ENCODE measurements at regions not wholly inside any gene's neighbourhood (a gene's known extent, or its start where the extent isn't known, plus 50 kb on each side); places are given as distances from the start of the nearest gene placed in this dataset.

DNA sequence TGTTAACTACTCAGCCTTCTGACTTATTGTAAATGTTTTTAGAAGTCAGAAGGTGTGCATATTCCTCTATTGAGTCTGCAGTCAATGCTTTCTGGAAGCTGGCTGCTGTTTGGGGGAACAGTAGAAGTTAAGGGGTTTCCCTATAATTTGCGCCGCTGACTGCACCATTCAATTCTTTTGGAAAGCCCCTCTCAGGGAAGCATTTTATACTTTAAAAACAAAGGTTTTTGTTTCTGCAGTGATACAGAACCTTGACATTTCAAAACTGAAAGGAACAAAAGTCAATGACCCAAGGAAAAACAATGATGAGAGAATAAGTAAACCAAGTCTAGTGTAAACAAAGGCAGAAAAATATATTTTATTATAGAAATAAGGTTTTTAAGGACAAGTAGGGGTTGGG is 120.8 kb upstream of the TNFAIP3 start:
- no peaks in the 10 kb centered on the region for H3K9me3 ChIP-seq (ENCODE audit: control insufficient read depth in 2 of 2, low read length in 2 of 2)
- H3K4me1 ChIP-seq (ENCODE audit: control insufficient read depth, insufficient read depth, low read length): no peaks in the 10 kb centered on the region
- H3K27me3 ChIP-seq (ENCODE audit: control insufficient read depth in 1 of 2, insufficient read depth in 2 of 2, low read length in 2 of 2): no peaks in the 10 kb centered on the region
- H3K9ac ChIP-seq (ENCODE audit: low read length in 2 of 2): no peak overlapping the region
- H3K27ac ChIP-seq (ENCODE audit: low read length): no peak overlapping the region
- no peak overlapping the region for H3K4me3 ChIP-seq (ENCODE audit: low read length in 2 of 2)
- H3K36me3 ChIP-seq (ENCODE audit: control insufficient read depth in 2 of 2, insufficient read depth in 2 of 2, low read length in 2 of 2): no peaks in the 10 kb centered on the region

GRCh38 chr6:137749696-137750211 is 117.3 kb upstream of the TNFAIP3 start:
- Histone ChIP-seq H3K27ac (ENCODE audit: low read length) (no peak overlapping the region), H3K9me3 (ENCODE audit: control insufficient read depth in 2 of 2, low read length in 2 of 2) (no peaks in the 10 kb centered on the region), H3K9ac (ENCODE audit: low read length in 2 of 2) (no peak overlapping the region), H3K4me3 (ENCODE audit: low read length in 2 of 2) (no peak overlapping the region), H3K27me3 (ENCODE audit: control insufficient read depth in 1 of 2, insufficient read depth in 2 of 2, low read length in 2 of 2) (no peaks in the 10 kb centered on the region), H3K4me1 (ENCODE audit: control insufficient read depth, insufficient read depth, low read length) (no peaks in the 10 kb centered on the region), H3K36me3 (ENCODE audit: control insufficient read depth in 2 of 2, insufficient read depth in 2 of 2, low read length in 2 of 2) (no peaks in the 10 kb centered on the region)

DNA sequence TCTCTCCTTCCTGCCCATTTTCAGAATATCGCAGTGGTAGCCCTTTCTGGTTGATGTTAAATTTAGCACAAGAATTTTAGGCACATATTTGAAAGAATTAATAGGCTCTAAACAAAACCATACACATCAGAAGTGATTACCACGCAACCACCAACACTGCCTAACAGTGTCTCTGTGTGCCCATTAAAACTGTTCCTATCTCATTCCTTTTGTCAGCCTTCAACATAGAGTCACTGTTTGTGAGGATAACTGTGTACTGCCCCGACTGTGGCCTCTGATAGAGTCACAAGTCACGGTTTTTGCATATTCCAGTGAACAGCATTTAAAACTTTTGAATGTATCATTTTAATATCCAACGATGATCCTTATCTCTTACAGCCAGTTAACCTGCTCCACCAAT is 116.8 kb upstream of the TNFAIP3 start:
- H3K9me3 ChIP-seq (ENCODE audit: control insufficient read depth in 2 of 2, low read length in 2 of 2): no peaks in the 10 kb centered on the region
- no peaks in the 10 kb centered on the region for H3K36me3 ChIP-seq (ENCODE audit: control insufficient read depth in 2 of 2, insufficient read depth in 2 of 2, low read length in 2 of 2)
- no peak overlapping the region for H3K27ac ChIP-seq (ENCODE audit: low read length)
- no peaks in the 10 kb centered on the region for H3K27me3 ChIP-seq (ENCODE audit: control insufficient read depth in 1 of 2, insufficient read depth in 2 of 2, low read length in 2 of 2)
- no peak overlapping the region for H3K4me3 ChIP-seq (ENCODE audit: low read length in 2 of 2)
- no peaks in the 10 kb centered on the region for H3K4me1 ChIP-seq (ENCODE audit: control insufficient read depth, insufficient read depth, low read length)
- H3K9ac ChIP-seq (ENCODE audit: low read length in 2 of 2): no peak overlapping the region

DNA sequence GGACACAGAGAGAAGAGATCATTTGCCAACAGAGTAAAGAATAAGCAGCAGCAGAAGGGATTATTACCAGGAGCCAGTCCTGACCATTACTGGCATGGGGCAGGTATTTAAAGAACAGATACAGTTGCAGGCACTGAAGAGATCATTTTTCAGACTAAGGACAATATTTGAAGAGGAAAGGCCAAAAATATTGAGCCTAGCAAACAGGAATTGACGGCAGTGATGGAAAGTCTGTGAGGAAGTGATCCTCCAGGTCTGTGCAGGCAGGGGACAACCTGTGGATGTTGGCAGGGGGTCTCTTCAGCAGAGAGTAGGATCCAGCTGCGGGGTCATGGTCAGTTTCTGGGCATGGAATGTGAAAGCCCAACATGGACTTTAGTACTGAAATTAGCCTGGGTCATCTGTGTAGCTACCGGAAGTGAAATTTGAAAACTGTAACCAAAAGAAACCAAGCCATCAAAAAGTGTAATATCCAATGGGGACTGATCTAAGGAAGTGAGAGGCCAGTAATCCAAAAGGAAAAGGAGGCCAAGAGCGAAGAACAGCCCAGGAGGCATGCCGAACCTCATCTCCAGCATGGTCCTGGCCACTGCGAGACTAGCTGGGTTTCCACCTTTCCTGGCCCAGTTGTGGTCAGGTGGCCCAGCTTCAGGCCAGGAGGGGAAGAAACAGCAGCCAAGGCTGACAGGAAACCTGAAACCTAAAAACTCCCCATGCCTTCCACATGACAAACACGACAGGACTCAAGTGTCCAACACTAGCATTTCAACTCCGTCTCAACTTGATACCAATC is 115.1 kb upstream of the TNFAIP3 start:
- no peak overlapping the region for H3K9ac ChIP-seq (ENCODE audit: low read length in 2 of 2)
- H3K9me3 ChIP-seq (ENCODE audit: control insufficient read depth in 2 of 2, low read length in 2 of 2): no peaks in the 10 kb centered on the region
- H3K36me3 ChIP-seq (ENCODE audit: control insufficient read depth in 2 of 2, insufficient read depth in 2 of 2, low read length in 2 of 2): no peaks in the 10 kb centered on the region
- no peak overlapping the region for H3K4me3 ChIP-seq (ENCODE audit: low read length in 2 of 2)
- no peaks in the 10 kb centered on the region for H3K27me3 ChIP-seq (ENCODE audit: control insufficient read depth in 1 of 2, insufficient read depth in 2 of 2, low read length in 2 of 2)
- H3K4me1 ChIP-seq (ENCODE audit: control insufficient read depth, insufficient read depth, low read length): no peaks in the 10 kb centered on the region
- no peak overlapping the region for H3K27ac ChIP-seq (ENCODE audit: low read length)

DNA sequence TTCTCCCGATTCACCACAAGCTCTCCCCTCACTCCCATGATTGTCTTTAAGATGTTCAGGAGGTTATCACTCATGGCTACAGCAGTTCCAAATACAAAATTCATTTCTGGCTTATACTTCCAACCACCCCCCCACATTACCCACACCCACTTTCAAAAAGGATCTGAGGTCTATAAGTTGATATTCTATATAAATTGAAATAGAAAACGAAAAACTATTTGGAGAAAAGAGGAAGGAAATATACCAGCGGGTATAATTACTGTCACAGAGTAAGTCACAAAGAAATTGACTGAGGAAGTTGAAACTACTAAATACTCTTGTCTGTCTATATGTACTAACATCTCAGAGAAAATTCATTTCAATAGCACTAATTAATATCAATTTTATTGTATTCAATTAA is 112.7 kb upstream of the TNFAIP3 start:
- Histone ChIP-seq H3K4me3 (ENCODE audit: low read length in 2 of 2) (no peak overlapping the region), H3K4me1 (ENCODE audit: control insufficient read depth, insufficient read depth, low read length) (no peaks in the 10 kb centered on the region), H3K27me3 (ENCODE audit: control insufficient read depth in 1 of 2, insufficient read depth in 2 of 2, low read length in 2 of 2) (no peaks in the 10 kb centered on the region), H3K27ac (ENCODE audit: low read length) (no peak overlapping the region), H3K9me3 (ENCODE audit: control insufficient read depth in 2 of 2, low read length in 2 of 2) (no peaks in the 10 kb centered on the region), H3K36me3 (ENCODE audit: control insufficient read depth in 2 of 2, insufficient read depth in 2 of 2, low read length in 2 of 2) (no peaks in the 10 kb centered on the region), H3K9ac (ENCODE audit: low read length in 2 of 2) (no peak overlapping the region)

- Histone ChIP-seq H3K4me3 (ENCODE audit: low read length in 2 of 2) (no peak overlapping the region), H3K27ac (ENCODE audit: low read length) (no peak overlapping the region), H3K9me3 (ENCODE audit: control insufficient read depth in 2 of 2, low read length in 2 of 2) (no peaks in the 10 kb centered on the region), H3K27me3 (ENCODE audit: control insufficient read depth in 1 of 2, insufficient read depth in 2 of 2, low read length in 2 of 2) (no peaks in the 10 kb centered on the region), H3K4me1 (ENCODE audit: control insufficient read depth, insufficient read depth, low read length) (no peaks in the 10 kb centered on the region), H3K9ac (ENCODE audit: low read length in 2 of 2) (no peak overlapping the region), H3K36me3 (ENCODE audit: control insufficient read depth in 2 of 2, insufficient read depth in 2 of 2, low read length in 2 of 2) (no peaks in the 10 kb centered on the region)
Observed at GRCh38 chr6:137754866-137755265, 112.2 kb upstream of the TNFAIP3 start.

- Histone ChIP-seq H3K36me3 (ENCODE audit: control insufficient read depth in 2 of 2, insufficient read depth in 2 of 2, low read length in 2 of 2) (no peaks in the 10 kb centered on the region), H3K27me3 (ENCODE audit: control insufficient read depth in 1 of 2, insufficient read depth in 2 of 2, low read length in 2 of 2) (no peaks in the 10 kb centered on the region), H3K4me3 (ENCODE audit: low read length in 2 of 2) (no peak overlapping the region), H3K27ac (ENCODE audit: low read length) (no peak overlapping the region), H3K9me3 (ENCODE audit: control insufficient read depth in 2 of 2, low read length in 2 of 2) (no peaks in the 10 kb centered on the region), H3K4me1 (ENCODE audit: control insufficient read depth, insufficient read depth, low read length) (no peaks in the 10 kb centered on the region), H3K9ac (ENCODE audit: low read length in 2 of 2) (no peak overlapping the region)
Observed at GRCh38 chr6:137755284-137755683, 111.8 kb upstream of the TNFAIP3 start.

GRCh38 chr6:137756788-137757187 is 110.3 kb upstream of the TNFAIP3 start:
- Histone ChIP-seq H3K36me3 (ENCODE audit: control insufficient read depth in 2 of 2, insufficient read depth in 2 of 2, low read length in 2 of 2) (no peaks in the 10 kb centered on the region), H3K4me3 (ENCODE audit: low read length in 2 of 2) (no peak overlapping the region), H3K4me1 (ENCODE audit: control insufficient read depth, insufficient read depth, low read length) (no peaks in the 10 kb centered on the region), H3K9me3 (ENCODE audit: control insufficient read depth in 2 of 2, low read length in 2 of 2) (no peaks in the 10 kb centered on the region), H3K27ac (ENCODE audit: low read length) (no peak overlapping the region), H3K9ac (ENCODE audit: low read length in 2 of 2) (no peak overlapping the region), H3K27me3 (ENCODE audit: control insufficient read depth in 1 of 2, insufficient read depth in 2 of 2, low read length in 2 of 2) (no peaks in the 10 kb centered on the region)

GRCh38 chr6:137758661-137759060 is 108.4 kb upstream of the TNFAIP3 start:
- no peaks in the 10 kb centered on the region for H3K9me3 ChIP-seq (ENCODE audit: control insufficient read depth in 2 of 2, low read length in 2 of 2)
- H3K36me3 ChIP-seq (ENCODE audit: control insufficient read depth in 2 of 2, insufficient read depth in 2 of 2, low read length in 2 of 2): no peaks in the 10 kb centered on the region
- no peak overlapping the region for H3K27ac ChIP-seq (ENCODE audit: low read length)
- no peak overlapping the region for H3K4me3 ChIP-seq (ENCODE audit: low read length in 2 of 2)
- no peak overlapping the region for H3K9ac ChIP-seq (ENCODE audit: low read length in 2 of 2)
- H3K4me1 ChIP-seq (ENCODE audit: control insufficient read depth, insufficient read depth, low read length): no peaks in the 10 kb centered on the region
- no peaks in the 10 kb centered on the region for H3K27me3 ChIP-seq (ENCODE audit: control insufficient read depth in 1 of 2, insufficient read depth in 2 of 2, low read length in 2 of 2)

- Histone ChIP-seq H3K27ac (ENCODE audit: low read length) (no peak overlapping the region), H3K9me3 (ENCODE audit: control insufficient read depth in 2 of 2, low read length in 2 of 2) (no peaks in the 10 kb centered on the region), H3K9ac (ENCODE audit: low read length in 2 of 2) (no peak overlapping the region), H3K4me3 (ENCODE audit: low read length in 2 of 2) (no peak overlapping the region), H3K36me3 (ENCODE audit: control insufficient read depth in 2 of 2, insufficient read depth in 2 of 2, low read length in 2 of 2) (no peaks in the 10 kb centered on the region), H3K4me1 (ENCODE audit: control insufficient read depth, insufficient read depth, low read length) (no peaks in the 10 kb centered on the region), H3K27me3 (ENCODE audit: control insufficient read depth in 1 of 2, insufficient read depth in 2 of 2, low read length in 2 of 2) (no peaks in the 10 kb centered on the region)
Observed at GRCh38 chr6:137759624-137760023, 107.4 kb upstream of the TNFAIP3 start.

GRCh38 chr6:137761072-137761471 is 106.0 kb upstream of the TNFAIP3 start:
- Histone ChIP-seq H3K9ac (ENCODE audit: low read length in 2 of 2) (no peak overlapping the region), H3K36me3 (ENCODE audit: control insufficient read depth in 2 of 2, insufficient read depth in 2 of 2, low read length in 2 of 2) (no peaks in the 10 kb centered on the region), H3K27me3 (ENCODE audit: control insufficient read depth in 1 of 2, insufficient read depth in 2 of 2, low read length in 2 of 2) (no peaks in the 10 kb centered on the region), H3K4me1 (ENCODE audit: control insufficient read depth, insufficient read depth, low read length) (no peaks in the 10 kb centered on the region), H3K9me3 (ENCODE audit: control insufficient read depth in 2 of 2, low read length in 2 of 2) (no peaks in the 10 kb centered on the region), H3K4me3 (ENCODE audit: low read length in 2 of 2) (no peak overlapping the region), H3K27ac (ENCODE audit: low read length) (no peak overlapping the region)

Data from stomach smooth muscle (tissue), 2 donors.